K562 (cell line): ENCODE measurements at regions not wholly inside any gene's neighbourhood (a gene's known extent, or its start where the extent isn't known, plus 50 kb on each side); places are given as distances from the start of the nearest gene placed in this dataset.
"Not testable (repeated sequence)": the region's sequence is repeated elsewhere in the genome, so short reads cannot be mapped to it uniquely, and the experiment has no call there.

Experiments used
- ATAC-seq: fragments of 200-7000 bp; cut with Tn5 transposase; 3 replicates; pipeline ENCODE4 v1.9.1; 2020; ENCODE audit warnings: moderate library complexity
- BruUV-seq: library from RNA; stranded (reverse); fragments of 400-500 nt; replicated peaks from 2 replicates; lab custom pipeline; 2021; lab: Mats Ljungman, UMichigan
- CTCF ChIA-PET: fragments of 300-600 bp; formaldehyde crosslinking; extraction: SDS; loops from one replicate; lab custom pipeline; 2021; ENCODE audit warnings: low intra/inter-chr PET ratio; lab: Yijun Ruan, JAX
- POLR2A ChIA-PET: fragments of 300-600, 350-650 bp; sonication (Branson Sonifier 250); formaldehyde crosslinking; extraction: SDS; loops from one replicate; lab custom pipeline; 2021; ENCODE audit warnings: antibody characterized with exemption, inconsistent platforms; lab: Yijun Ruan, JAX
- DNase-seq, 4 experiments: peaks; one replicate each; pipeline versions ENCODE4 v3.0.0 to v3.0.0-alpha.2; 2011 to 2018; ENCODE audit warnings: low spot score in 3 of 4, mixed read lengths in 3 of 4; ENCODE audit errors: extremely low read depth in 1 of 4
- FAIRE-seq: peaks from 2 replicates; lab custom pipeline; 2011; peaks lifted over from hg19 to GRCh38; lab: Jason Lieb, UNC
- H2AFZ ChIP-seq: 2 replicates; pipeline ENCODE4 v1.6.0; 2011; ENCODE audit warnings: low read depth, low read length, control low read depth, inconsistent platforms
- H3K27ac ChIP-seq: fragments of 200-600 bp; 3 replicates; pipeline ENCODE4 v1.8.0; 2011; ENCODE audit warnings: low read depth, mild to moderate bottlenecking, control low read depth, inconsistent platforms, low read length, moderate library complexity, mixed read lengths; ENCODE audit errors: extremely low read depth
- H3K27me3 ChIP-seq, 2 experiments: fragments of 300-600 bp in 1 of 2; 2 replicates in 1 of 2; 3 replicates in 1 of 2; pipeline versions ENCODE4 v1.6.0 to v1.8.0; 2011; ENCODE audit warnings: inconsistent platforms in 2 of 2, low read length in 2 of 2, mild to moderate bottlenecking in 1 of 2, mixed read lengths in 1 of 2, moderate library complexity in 1 of 2; ENCODE audit not compliant: control insufficient read depth in 2 of 2, insufficient read depth in 2 of 2
- H3K36me3 ChIP-seq: fragments of 300-600 bp; 3 replicates; pipeline ENCODE4 v1.8.0; 2011; ENCODE audit warnings: mild to moderate bottlenecking, low read length, inconsistent platforms; ENCODE audit not compliant: control insufficient read depth, insufficient read depth
- H3K4me1 ChIP-seq, 2 experiments: fragments of 200-600 bp in 1 of 2; replicated peaks in 1 of 2; 2 replicates in 1 of 2; 3 replicates in 1 of 2; pipeline versions ENCODE4 v1.5.1 to v1.8.0; 2011; ENCODE audit warnings: inconsistent platforms in 2 of 2, low read length in 2 of 2, mild to moderate bottlenecking in 1 of 2, mixed read lengths in 1 of 2, moderate library complexity in 1 of 2; ENCODE audit not compliant: control insufficient read depth in 2 of 2, insufficient read depth in 2 of 2
- H3K4me2 ChIP-seq: 2 replicates; pipeline ENCODE4 v1.6.1; 2011; ENCODE audit warnings: low read length, control low read depth, inconsistent platforms, mixed read lengths; ENCODE audit not compliant: insufficient read depth
- H3K4me3 ChIP-seq: fragments of 200-600 bp; sonication (generic), shearing (Covaris generic); 2 replicates; pipeline ENCODE4 v1.5.1; 2016; ENCODE audit warnings: control low read depth, inconsistent platforms
- H3K79me2 ChIP-seq: fragments of 200-600 bp; 3 replicates; pipeline ENCODE4 v1.8.0; 2011; ENCODE audit warnings: low read length, inconsistent platforms; ENCODE audit not compliant: control insufficient read depth, insufficient read depth
- H3K9ac ChIP-seq, 2 experiments: 2 replicates each; pipeline versions ENCODE4 v1.6.0 to v1.6.1; 2011; ENCODE audit warnings: low read depth in 2 of 2, low read length in 2 of 2, control low read depth in 1 of 2, inconsistent platforms in 1 of 2, mild to moderate bottlenecking in 1 of 2, mixed read lengths in 1 of 2; ENCODE audit not compliant: insufficient read depth in 1 of 2
- H3K9me1 ChIP-seq: one replicate; pipeline ENCODE4 v1.6.0; 2011; ENCODE audit warnings: inconsistent platforms, mild to moderate bottlenecking, low read length, moderate library complexity; ENCODE audit not compliant: control insufficient read depth, insufficient read depth
- H3K9me3 ChIP-seq: replicated peaks from 2 replicates; pipeline ENCODE4 v1.5.1; 2011; ENCODE audit warnings: low read depth, low read length, inconsistent platforms; ENCODE audit not compliant: control insufficient read depth, insufficient read depth
- H4K20me1 ChIP-seq: replicated peaks from 2 replicates; pipeline ENCODE4 v1.6.1; 2011; ENCODE audit warnings: low read length, inconsistent platforms, mixed read lengths; ENCODE audit not compliant: control insufficient read depth, insufficient read depth
- BRF1 ChIP-seq: IDR thresholded peaks from 3 replicates; pipeline ENCODE4 v1.6.1; 2011; ENCODE audit warnings: borderline replicate concordance, mild to moderate bottlenecking; ENCODE audit not compliant: insufficient read length; ENCODE audit errors: extremely low read depth
- FUS ChIP-seq: fragments of 200-400 bp; formaldehyde crosslinking; optimal IDR thresholded peaks from 2 replicates; pipeline ENCODE3; 2017; ENCODE audit warnings: low read depth, low read length
- TEAD4 ChIP-seq, 2 experiments: sonication (generic) in 1 of 2; formaldehyde crosslinking in 1 of 2; IDR thresholded peaks; 2 replicates each; pipeline versions ENCODE4 v1.6.1 to v1.8.0; 2012 to 2022; ENCODE audit warnings: borderline replicate concordance in 1 of 2, inconsistent platforms in 1 of 2, low read length in 1 of 2, mild to moderate bottlenecking in 1 of 2, missing genetic modification reagents in 1 of 2
- U2AF2 ChIP-seq: fragments of 200-400 bp; formaldehyde crosslinking; optimal IDR thresholded peaks from 2 replicates; pipeline ENCODE3; 2017; ENCODE audit warnings: low read depth, mild to moderate bottlenecking, low read length
- ZBTB1 ChIP-seq: sonication (generic); formaldehyde crosslinking; IDR thresholded peaks from 2 replicates; pipeline ENCODE4 v1.8.1; 2023; ENCODE audit warnings: missing genetic modification reagents, low read depth, mild to moderate bottlenecking, borderline replicate concordance
- ZNF699 ChIP-seq: fragments of 250-450 bp; sonication (Bioruptor Pico); IDR thresholded peaks from 2 replicates; pipeline ENCODE4 v1.8.0; 2021; ENCODE audit warnings: mild to moderate bottlenecking, moderate library complexity; ENCODE audit not compliant: insufficient replicate concordance
- WGBS: fragments of 100-300 bp; shearing (Covaris generic); methylation state at CpG from one replicate; pipeline ENCODE4 v1.1.6; 2016; ENCODE audit warnings: low coverage, mixed read lengths; ENCODE audit not compliant: insufficient coverage; ENCODE audit errors: missing lambda C conversion rate; 5-methylcytosine and 5-hydroxymethylcytosine counted together
- in situ Hi-C: fragments of 300-500 bp; cut with MboI; formaldehyde crosslinking; loops from 4 replicates; pipeline ENCODE4 v1.15.0; 2018; ENCODE audit warnings: inconsistent platforms, mixed read lengths
- intact Hi-C: fragments of 100-400 bp; cut with micrococcal nuclease; formaldehyde crosslinking; loops from 2 replicates; pipeline ENCODE4 v1.14.2; 2022
- TF ChIP-seq, protein P1 (sequence below): fragments of 250-450 bp; sonication (Bioruptor Pico); IDR thresholded peaks from 2 replicates; pipeline ENCODE4 v1.4.0; 2020; ENCODE audit warnings: mild to moderate bottlenecking, moderate library complexity

DNA sequence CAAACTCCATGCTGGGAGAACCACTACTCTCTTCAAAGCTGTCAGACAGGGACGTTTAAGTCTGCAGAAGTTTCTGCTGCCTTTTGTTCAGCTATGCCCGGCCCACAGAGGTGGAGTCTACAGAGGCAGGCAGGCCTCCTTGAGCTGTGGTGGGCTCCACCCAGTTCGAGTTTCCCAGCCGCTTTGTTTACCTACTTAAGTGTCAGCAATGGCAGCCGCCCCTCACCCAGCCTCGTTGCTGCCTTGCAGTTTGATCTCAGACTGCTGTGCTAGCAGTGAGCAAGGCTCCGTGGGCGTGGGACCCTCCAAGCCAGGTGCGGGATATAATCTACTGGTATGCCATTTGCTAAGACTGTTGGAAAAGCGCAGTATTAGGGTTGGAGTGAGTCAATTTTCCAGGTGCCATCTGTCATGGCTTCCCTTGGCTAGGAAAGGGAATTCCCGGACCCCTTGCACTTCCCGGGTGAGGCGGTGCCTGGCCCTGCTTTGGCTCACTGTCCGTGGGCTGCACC, 190.7 kb downstream of the TTC6 start:
- H4K20me1 ChIP-seq, ATAC-seq, H3K9me3 ChIP-seq, H3K9ac ChIP-seq, BruUV-seq, H3K4me2 ChIP-seq, H3K9me1 ChIP-seq, H3K4me1 ChIP-seq, in situ Hi-C loops, intact Hi-C loops, H3K36me3 ChIP-seq, H2AFZ ChIP-seq, H3K27me3 ChIP-seq, FAIRE-seq, H3K4me3 ChIP-seq, H3K79me2 ChIP-seq, DNase-seq, CTCF ChIA-PET, H3K27ac ChIP-seq: not testable (repeated sequence)
- POLR2A ChIA-PET: interaction anchor here (0.9 kb wide), 1 partner anchor 23 kb away, joined by 4 read pairs; no protein-coding TSS in a partner anchor
- 0% methylated on average over 2 of the region's 14 CpGs for WGBS

DNA sequence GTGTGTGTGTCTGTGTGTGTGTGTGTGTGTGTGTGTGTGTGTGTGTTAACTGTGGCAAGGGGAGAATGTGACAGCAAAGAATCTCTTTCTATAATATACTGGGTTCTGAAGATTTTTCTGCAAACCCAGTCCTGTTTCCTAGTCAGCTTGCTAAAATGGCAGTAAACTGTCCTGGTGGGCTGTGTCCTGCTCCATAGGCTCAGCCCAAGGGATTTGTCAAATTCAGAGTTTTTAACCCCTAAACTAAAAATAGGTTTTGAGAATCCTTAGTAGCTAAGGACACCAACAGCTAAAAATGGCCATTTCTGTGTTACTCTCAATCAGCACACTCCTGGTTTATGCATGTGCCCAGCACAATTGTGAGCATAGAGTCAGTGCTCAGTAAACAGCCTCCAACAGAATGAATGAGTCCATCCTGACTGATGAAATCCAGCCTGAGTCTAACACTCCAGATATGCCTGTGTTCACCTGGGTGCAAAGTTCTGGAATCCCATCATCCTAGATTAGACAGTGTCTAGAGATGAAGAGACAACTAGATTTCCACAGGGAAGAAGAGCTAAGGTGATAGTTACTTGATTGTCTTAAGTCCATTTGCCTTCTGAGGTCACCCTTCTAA, 192.6 kb downstream of the TTC6 start:
- intact Hi-C loops (no loop called here), in situ Hi-C loops (no loop called here)
- ChIA-PET POLR2A (no interaction called here), CTCF (no interaction called here)
- Histone ChIP-seq H3K4me3 (no peak overlapping the region), H3K79me2 (no peaks in the 10 kb centered on the region), H3K27me3 (no peaks in the 10 kb centered on the region), H3K4me1 (no peaks in the 10 kb centered on the region), H4K20me1 (no peaks in the 10 kb centered on the region), H3K4me2 (no peak overlapping the region), H3K36me3 (no peaks in the 10 kb centered on the region), H2AFZ (no peak overlapping the region), H3K9me3 (no peaks in the 10 kb centered on the region), H3K9me1 (no peaks in the 10 kb centered on the region), H3K27ac (no peak overlapping the region), H3K9ac (no peak overlapping the region)
- BruUV-seq: no TSS peak
- ATAC-seq (no peak), FAIRE-seq (no peak), DNase-seq (no peak)
- TF ChIP-seq, protein P1, sequence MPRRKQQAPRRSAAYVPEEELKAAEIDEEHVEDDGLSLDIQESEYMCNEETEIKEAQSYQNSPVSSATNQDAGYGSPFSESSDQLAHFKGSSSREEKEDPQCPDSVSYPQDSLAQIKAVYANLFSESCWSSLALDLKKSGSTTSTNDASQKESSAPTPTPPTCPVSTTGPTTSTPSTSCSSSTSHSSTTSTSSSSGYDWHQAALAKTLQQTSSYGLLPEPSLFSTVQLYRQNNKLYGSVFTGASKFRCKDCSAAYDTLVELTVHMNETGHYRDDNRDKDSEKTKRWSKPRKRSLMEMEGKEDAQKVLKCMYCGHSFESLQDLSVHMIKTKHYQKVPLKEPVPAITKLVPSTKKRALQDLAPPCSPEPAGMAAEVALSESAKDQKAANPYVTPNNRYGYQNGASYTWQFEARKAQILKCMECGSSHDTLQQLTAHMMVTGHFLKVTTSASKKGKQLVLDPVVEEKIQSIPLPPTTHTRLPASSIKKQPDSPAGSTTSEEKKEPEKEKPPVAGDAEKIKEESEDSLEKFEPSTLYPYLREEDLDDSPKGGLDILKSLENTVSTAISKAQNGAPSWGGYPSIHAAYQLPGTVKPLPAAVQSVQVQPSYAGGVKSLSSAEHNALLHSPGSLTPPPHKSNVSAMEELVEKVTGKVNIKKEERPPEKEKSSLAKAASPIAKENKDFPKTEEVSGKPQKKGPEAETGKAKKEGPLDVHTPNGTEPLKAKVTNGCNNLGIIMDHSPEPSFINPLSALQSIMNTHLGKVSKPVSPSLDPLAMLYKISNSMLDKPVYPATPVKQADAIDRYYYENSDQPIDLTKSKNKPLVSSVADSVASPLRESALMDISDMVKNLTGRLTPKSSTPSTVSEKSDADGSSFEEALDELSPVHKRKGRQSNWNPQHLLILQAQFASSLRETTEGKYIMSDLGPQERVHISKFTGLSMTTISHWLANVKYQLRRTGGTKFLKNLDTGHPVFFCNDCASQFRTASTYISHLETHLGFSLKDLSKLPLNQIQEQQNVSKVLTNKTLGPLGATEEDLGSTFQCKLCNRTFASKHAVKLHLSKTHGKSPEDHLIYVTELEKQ: no peak
- TF ChIP-seq ZBTB1 (CRISPR knock-in tag): no peak
- no peak for TF ChIP-seq FUS
- TF ChIP-seq ZNF699: no peak
- TF ChIP-seq BRF1: no peak
- TF ChIP-seq U2AF2: no peak
- TF ChIP-seq TEAD4 (IDR thresholded peaks at IDR 0.05; ENCODE audit: low read length): no peak
- no peak for TF ChIP-seq TEAD4 (CRISPR knock-in tag; IDR thresholded peaks at IDR 0.05; ENCODE audit: borderline replicate concordance)
